ENCODE measurements at regions not wholly inside any gene's neighbourhood (a gene's known extent, or its start where the extent isn't known, plus 50 kb on each side); places are given as distances from the start of the nearest gene placed in this dataset.

- Histone ChIP-seq H3K79me2 (ENCODE audit: insufficient read depth, low read length) (no peaks in the 10 kb centered on the region), H3K4me1 (ENCODE audit: control insufficient read depth in 1 of 2, insufficient read depth in 2 of 2, low read length in 2 of 2) (no peaks in the 10 kb centered on the region), H3K9me3 (replicated peaks in 1 of 2; ENCODE audit: control insufficient read depth in 1 of 2, insufficient read depth in 1 of 2, low read length in 2 of 2) (no peaks in the 10 kb centered on the region), H3K27me3 (ENCODE audit: control insufficient read depth in 2 of 2, insufficient read depth in 2 of 2, low read length in 2 of 2) (no peaks in the 10 kb centered on the region), H3K36me3 (replicated peaks in 1 of 2; ENCODE audit: control insufficient read depth in 1 of 2, insufficient read depth in 2 of 2, low read length in 2 of 2) (no peaks in the 10 kb centered on the region), H3K9ac (ENCODE audit: insufficient read depth, low read length, poor library complexity, severe bottlenecking) (no peak overlapping the region), H3K27ac (ENCODE audit: low read depth in 1 of 2, low read length in 2 of 2) (no peak overlapping the region), H4K20me1 (ENCODE audit: insufficient read depth, low read length) (no peaks in the 10 kb centered on the region), H2AFZ (ENCODE audit: insufficient read depth, low read depth, low read length, poor library complexity, severe bottlenecking) (no peak overlapping the region), H3K4me3 (replicated peaks in 1 of 3; ENCODE audit: low read depth in 2 of 3, low read length in 3 of 3) (no peak overlapping the region), H3K4me2 (replicated peaks; ENCODE audit: extremely low read depth, low read length, poor library complexity, severe bottlenecking) (no peak overlapping the region)
- H3K4me1 Mint-ChIP-seq: no peaks in the 10 kb centered on the region
- 83% methylated on average over 1 of the region's 3 CpGs for WGBS (ENCODE audit: insufficient coverage)
- H3K27me3 Mint-ChIP-seq (ENCODE audit: low read depth in 3 of 3): no peaks in the 10 kb centered on the region
- peaks cover 0 to 3% (median 0%) of the 10 kb centered on the region in 7 donors for H3K9me3 Mint-ChIP-seq
- intact Hi-C loops (cut with micrococcal nuclease): no loop called here
- no peak overlapping the region for H3K27ac Mint-ChIP-seq
- no peak overlapping the region for H3K4me3 Mint-ChIP-seq
- TF ChIP-seq, protein P1, sequence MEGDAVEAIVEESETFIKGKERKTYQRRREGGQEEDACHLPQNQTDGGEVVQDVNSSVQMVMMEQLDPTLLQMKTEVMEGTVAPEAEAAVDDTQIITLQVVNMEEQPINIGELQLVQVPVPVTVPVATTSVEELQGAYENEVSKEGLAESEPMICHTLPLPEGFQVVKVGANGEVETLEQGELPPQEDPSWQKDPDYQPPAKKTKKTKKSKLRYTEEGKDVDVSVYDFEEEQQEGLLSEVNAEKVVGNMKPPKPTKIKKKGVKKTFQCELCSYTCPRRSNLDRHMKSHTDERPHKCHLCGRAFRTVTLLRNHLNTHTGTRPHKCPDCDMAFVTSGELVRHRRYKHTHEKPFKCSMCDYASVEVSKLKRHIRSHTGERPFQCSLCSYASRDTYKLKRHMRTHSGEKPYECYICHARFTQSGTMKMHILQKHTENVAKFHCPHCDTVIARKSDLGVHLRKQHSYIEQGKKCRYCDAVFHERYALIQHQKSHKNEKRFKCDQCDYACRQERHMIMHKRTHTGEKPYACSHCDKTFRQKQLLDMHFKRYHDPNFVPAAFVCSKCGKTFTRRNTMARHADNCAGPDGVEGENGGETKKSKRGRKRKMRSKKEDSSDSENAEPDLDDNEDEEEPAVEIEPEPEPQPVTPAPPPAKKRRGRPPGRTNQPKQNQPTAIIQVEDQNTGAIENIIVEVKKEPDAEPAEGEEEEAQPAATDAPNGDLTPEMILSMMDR (IDR thresholded peaks at IDR 0.05): no peak
- no peaks in the 10 kb centered on the region for H3K36me3 Mint-ChIP-seq
- DNase-seq: no peak
These were observed 781.4 kb downstream of the PCDH18 start for GRCh38 chr4:136750897-136751296.

- no peak overlapping the region for H3K9ac ChIP-seq (ENCODE audit: insufficient read depth, low read length, poor library complexity, severe bottlenecking)
- no peaks in the 10 kb centered on the region for H3K4me1 Mint-ChIP-seq
- no CpG with 5 or more reads among the region's 2 CpGs for WGBS (ENCODE audit: insufficient coverage)
- no peaks in the 10 kb centered on the region for H3K36me3 Mint-ChIP-seq
- H3K9me3 Mint-ChIP-seq: peaks cover 0 to 3% (median 0%) of the 10 kb centered on the region in 7 donors
- no peak overlapping the region for H3K4me3 ChIP-seq (replicated peaks in 1 of 3; ENCODE audit: low read depth in 2 of 3, low read length in 3 of 3)
- DNase-seq: no peak
- no peaks in the 10 kb centered on the region for H3K79me2 ChIP-seq (ENCODE audit: insufficient read depth, low read length)
- H3K4me1 ChIP-seq (ENCODE audit: control insufficient read depth in 1 of 2, insufficient read depth in 2 of 2, low read length in 2 of 2): no peaks in the 10 kb centered on the region
- H3K27me3 ChIP-seq (ENCODE audit: control insufficient read depth in 2 of 2, insufficient read depth in 2 of 2, low read length in 2 of 2): no peaks in the 10 kb centered on the region
- no peak overlapping the region for H3K27ac ChIP-seq (ENCODE audit: low read depth in 1 of 2, low read length in 2 of 2)
- no peaks in the 10 kb centered on the region for H4K20me1 ChIP-seq (ENCODE audit: insufficient read depth, low read length)
- intact Hi-C loops (cut with micrococcal nuclease): no loop called here
- H3K9me3 ChIP-seq (replicated peaks in 1 of 2; ENCODE audit: control insufficient read depth in 1 of 2, insufficient read depth in 1 of 2, low read length in 2 of 2): no peaks in the 10 kb centered on the region
- no peaks in the 10 kb centered on the region for H3K36me3 ChIP-seq (replicated peaks in 1 of 2; ENCODE audit: control insufficient read depth in 1 of 2, insufficient read depth in 2 of 2, low read length in 2 of 2)
- H3K4me2 ChIP-seq (replicated peaks; ENCODE audit: extremely low read depth, low read length, poor library complexity, severe bottlenecking): no peak overlapping the region
- no peaks in the 10 kb centered on the region for H3K27me3 Mint-ChIP-seq (ENCODE audit: low read depth in 3 of 3)
- H3K4me3 Mint-ChIP-seq: no peak overlapping the region
- no peak overlapping the region for H3K27ac Mint-ChIP-seq
- TF ChIP-seq, protein P1 (IDR thresholded peaks at IDR 0.05): no peak
- no peak overlapping the region for H2AFZ ChIP-seq (ENCODE audit: insufficient read depth, low read depth, low read length, poor library complexity, severe bottlenecking)
These were observed 782.3 kb downstream of the PCDH18 start for GRCh38 chr4:136749989-136750388.
